HL-60 (cell line): ENCODE measurements at regions not wholly inside any gene's neighbourhood (a gene's known extent, or its start where the extent isn't known, plus 50 kb on each side); places are given as distances from the start of the nearest gene placed in this dataset.

ENCODE experiments used
- CTCF ChIP-seq: IDR thresholded peaks from one replicate; pipeline ENCODE4 v1.5.1; 2011; ENCODE audit warnings: low read length, control low read depth, inconsistent platforms; ENCODE audit not compliant: insufficient read depth
- GABPA ChIP-seq: IDR thresholded peaks from 2 replicates; pipeline ENCODE4 v1.6.1; 2012; ENCODE audit warnings: low read depth
- POLR2AphosphoS5 ChIP-seq: IDR thresholded peaks from 2 replicates; pipeline ENCODE4 v1.6.1; 2012; ENCODE audit warnings: low read depth
- SPI1 ChIP-seq: IDR thresholded peaks from 2 replicates; pipeline ENCODE4 v1.6.1; 2012; ENCODE audit warnings: low read depth, mild to moderate bottlenecking, borderline replicate concordance

- TF ChIP-seq CTCF (no peak), POLR2AphosphoS5 (no peak), SPI1 (no peak), GABPA (no peak)
These were observed 164.7 kb upstream of the RIMS1 start for GRCh38 chr6:71721642-71722041.
